GM18861 (cell line): ENCODE measurements at regions not wholly inside any gene's neighbourhood (a gene's known extent, or its start where the extent isn't known, plus 50 kb on each side); places are given as distances from the start of the nearest gene placed in this dataset.

ENCODE experiments used
- ATAC-seq: cut with Tn5 transposase; IDR thresholded peaks from one replicate; pipeline ENCODE4 v1.9.1; 2021; ENCODE audit not compliant: unreplicated experiment

DNA sequence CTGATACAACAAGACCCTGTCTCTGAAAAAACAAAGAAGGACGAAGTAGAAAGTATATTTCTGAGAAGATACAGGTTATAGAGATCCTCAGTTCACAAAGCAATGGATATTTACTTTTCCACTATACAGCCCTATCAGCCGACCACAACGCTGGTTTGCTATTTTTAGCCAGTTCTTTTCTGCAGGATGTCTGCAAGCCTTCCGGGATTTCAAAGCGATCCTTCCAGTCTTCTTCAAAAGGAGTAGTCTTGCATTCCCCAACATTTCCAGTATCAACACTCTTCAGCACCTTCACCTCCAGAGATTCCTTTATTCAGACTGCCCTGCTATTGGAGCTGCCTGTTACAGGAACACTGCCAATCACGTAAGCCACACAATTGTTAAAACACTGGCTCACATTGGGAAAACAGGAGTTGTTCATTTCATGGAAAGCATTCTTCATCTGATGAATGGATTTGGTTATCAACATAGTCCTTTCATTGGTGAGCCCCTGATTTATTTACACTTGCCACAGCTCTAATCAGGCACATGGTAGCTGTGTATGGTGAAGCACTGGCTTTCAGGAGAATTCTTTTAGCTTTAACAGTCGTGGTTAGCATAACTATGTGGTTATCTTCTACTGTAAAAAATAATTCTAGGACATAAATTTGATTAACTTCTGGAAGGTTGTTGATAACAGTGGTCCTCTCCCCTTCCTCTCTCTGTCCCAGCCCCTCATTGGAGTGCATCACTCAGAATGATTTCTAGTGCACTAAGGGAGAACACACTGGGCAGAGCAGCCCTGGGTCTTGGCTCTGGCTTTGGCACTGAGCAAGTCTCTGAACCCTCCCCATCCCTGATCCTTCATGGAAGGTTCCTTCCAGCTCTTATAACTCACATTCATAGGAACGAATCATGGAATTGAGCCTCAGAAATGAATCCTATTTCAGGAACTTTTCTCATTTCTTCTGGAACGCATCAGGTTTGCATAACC is 109.9 kb upstream of the SORBS2 start:
- no peak for ATAC-seq

DNA sequence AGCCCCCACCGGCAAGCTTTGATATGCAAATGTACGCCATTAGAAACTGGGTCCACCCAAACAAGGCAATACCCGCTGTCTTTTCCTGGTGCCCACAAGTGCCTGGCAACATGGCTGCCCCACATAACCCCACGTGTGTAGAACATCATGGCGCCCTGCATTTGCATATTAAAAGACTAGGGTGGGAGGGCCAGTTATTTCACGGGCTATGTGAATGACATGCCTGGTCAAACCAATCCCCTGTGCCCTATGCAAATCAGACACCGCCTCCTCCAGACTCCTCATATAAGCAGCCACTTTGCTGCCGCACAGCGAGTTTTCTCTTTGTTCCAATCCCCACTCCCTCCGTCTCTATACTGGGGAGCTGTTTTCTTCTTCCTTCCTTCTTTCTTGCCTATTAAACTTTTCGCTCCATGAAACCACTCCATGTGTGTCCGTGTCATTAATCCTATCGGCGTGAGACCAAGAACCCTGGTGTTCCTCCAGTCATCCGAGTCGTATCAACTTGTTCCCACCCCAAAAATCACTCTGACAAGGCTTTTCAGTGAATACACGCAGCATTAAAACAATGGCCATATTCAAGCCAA is 112.6 kb upstream of the SORBS2 start:
- no peak for ATAC-seq

DNA sequence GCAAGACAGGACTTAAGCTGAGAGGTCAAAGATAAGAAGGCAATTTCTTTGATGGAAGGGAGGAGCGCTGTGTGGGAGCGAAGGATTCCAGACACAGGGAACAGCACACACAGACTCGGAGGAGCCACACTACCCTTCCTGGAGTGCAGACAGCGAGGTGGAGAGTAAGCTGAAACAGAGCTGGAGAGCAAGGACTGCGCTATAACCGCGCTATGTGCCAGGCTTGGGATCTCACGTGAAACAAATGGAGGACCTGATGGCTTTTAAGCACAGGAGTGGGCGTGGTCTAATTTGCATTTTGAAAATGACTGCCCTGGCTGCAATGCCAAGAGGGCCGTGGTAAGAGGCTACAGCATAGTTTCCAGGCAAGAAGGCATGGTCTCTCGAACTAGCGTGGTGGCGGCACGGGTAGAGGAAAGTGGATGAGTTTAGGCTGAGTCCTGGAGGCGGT is 113.9 kb upstream of the SORBS2 start:
- ATAC-seq: no peak

DNA sequence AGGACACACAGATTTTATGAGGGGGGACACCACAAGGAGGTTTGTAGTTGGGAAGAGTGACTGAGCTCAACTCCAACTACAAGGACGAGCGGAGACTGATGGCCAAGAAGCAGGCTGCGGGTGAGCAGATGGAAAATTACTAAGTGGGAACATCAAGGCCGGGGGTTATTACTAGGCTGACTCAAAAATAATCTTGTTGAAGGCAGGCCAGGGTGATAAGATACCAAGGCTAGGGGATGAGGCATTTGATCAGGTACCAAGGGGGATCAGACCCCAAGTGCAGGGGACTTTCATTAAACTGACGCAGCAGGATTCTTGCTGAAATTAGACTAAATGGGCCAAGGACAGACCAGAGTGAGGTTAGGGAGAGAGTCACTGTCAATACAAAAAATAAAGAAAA is 119.4 kb upstream of the SORBS2 start:
- ATAC-seq: no peak

DNA sequence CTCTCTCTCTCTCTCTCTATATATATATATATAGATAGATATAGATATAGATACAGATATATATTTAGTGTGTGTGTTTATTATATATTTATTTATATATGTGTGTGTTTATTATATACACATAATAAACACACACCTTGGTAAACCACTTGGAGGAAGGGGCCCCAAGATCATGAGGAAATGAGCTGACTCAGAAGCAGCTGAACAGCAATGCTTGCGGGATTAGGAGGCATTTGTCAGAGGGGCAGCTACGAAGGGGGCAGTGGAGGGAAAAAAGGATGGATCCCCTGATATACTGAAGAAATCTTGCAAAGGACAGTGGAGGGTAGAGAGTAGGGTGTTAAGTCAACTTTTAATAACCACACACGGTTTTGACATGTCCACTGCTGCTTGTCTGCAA is 120.0 kb upstream of the SORBS2 start:
- ATAC-seq: no peak

DNA sequence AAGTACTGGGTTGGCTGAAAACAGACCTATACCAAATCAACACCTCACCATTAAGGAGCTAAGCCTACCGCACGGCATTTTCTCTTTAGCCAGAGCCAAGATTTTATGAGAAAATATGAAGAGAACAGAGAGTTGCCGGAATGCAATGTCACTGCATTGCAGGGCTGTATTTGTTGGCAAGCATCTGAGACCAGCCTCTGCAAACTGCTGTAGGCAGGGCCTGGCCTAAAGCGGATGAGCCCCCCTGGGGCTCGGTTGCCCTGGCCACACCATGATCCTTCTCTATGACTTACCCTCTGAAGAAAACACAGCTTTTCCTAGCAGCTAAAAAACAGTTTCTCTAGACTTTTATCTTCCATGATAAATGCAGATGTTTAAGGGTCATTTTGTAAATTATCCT is 120.5 kb upstream of the SORBS2 start:
- no peak for ATAC-seq

DNA sequence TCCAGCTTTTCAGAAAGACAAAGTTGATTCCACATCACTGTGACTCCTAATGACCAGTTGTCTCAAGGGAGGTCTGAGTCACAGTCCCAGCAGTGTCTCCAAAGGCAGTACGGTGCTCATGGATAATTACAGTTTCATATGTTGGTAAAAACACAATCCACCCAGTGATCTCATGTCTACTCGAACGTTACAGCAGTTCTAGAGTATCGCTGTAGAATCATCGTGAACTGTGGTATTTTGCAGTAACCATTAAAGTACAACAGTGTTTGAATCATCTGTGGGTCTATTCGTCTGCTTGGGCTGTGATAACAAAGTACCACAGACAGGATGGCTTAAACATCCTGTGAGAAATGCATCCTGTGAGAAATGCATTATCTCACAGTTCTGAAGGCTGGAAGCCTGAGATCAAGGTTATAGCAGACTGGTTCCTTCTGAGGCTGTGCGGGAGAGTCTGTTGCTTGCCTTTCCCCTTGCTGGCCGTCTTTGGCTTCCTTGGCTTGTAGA is 121.1 kb upstream of the SORBS2 start:
- ATAC-seq: no peak

DNA sequence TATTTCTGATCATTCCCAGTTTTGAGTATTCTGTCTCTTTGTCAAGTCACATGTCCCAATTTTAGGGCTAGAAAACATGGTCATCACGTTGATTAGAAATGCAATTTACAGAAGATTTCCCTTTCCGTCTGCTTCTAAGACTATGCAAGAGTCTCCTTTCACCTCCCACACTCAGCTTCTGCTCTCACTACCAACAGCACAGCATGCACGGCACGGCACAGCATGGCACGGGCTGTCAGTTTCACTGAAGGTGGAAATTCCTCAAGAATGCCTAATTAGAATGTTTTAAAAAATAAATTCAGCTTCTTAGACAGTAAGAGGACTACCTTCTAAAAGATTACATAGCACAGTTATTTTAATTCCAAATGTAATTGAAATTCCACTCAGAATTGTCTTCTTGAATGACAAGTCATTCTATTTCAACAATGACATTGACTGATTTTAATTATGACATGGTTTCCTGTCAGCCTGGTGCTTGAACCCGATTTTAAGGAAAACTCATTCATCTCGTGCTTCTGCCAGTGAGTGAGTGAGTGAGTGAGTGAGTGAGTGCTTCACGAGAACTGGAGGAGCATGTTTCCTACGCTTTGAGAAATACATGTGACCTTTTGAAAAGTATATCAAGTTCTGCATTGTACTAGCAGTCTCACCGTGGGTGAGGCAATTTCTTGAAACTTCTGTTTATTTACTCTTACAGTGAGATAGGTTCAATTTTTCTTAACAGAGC is 124.8 kb upstream of the SORBS2 start:
- no peak for ATAC-seq

DNA sequence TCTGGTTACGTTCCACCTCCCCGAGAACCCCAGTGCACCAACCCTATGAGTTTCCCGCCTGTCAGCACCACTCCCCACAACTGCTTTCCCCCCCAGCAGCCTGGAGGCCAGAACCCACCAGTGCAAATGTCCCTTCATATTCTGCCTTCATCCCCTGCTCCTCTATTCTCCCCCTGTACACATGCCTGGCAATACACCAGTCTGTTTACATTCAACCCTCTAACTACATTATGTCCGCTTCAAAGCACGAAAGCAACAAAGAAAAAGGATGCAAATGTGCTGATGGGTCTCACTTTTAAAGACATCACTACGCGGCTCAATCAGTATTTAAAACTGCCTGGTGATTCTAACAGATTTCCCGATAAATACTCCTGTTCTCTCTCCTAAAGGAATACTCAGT is 126.7 kb upstream of the SORBS2 start:
- ATAC-seq: no peak

DNA sequence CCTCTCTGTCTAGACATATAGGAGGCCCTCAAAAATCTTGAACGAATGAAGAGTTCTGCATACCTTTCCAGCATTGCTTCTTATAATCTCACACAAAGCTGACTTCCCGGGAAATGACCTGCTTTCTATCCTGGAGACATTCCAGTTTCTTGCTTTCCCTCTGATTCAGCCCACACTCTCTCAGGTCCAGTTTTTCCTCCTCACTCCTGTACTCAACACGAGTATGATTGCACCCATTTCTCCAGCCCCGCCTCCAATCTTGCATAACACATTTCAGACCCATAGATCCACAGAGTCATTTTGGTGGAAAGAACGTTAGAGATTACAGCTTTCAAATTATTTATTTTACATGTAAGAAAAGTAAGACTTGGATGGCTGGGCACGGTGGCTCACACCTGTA is 127.5 kb upstream of the TLR3 start:
- ATAC-seq: no peak

DNA sequence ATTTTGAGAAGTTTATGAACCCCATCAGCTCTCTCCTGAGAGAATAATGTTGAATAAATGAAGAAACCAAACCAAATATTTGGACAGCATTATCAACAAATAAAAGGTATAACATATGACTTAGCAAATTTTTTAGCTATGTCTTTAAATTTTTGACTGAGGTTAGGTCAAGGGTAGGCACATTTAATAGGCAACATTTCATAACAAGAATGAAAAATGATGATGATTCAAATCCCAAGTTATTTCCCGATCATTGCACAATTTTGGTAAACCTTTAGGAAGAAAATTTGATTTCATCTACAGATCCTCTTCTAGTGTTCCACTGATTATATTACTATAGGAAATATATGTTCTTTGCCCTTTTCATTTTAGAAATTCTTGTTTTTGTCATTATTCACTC is 123.7 kb upstream of the TLR3 start:
- no peak for ATAC-seq

DNA sequence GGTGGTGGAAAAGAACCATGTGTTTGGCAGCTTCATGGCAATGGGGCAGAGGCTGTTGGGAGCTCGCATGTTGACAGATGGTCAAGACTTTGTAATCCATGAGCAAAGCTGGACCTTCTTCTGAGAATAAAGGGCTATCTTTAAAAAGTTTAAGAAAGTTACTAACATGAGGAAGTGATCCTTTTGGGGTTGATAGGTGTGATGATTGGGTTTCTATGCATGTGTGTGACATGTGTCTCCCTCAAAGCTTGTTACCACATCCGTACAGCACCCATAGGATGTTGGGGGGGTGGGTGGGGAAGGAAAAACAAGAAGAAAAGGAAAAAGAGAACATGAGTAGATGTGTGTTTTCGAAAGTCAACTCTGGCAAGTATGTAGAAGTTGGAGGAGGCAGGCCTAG is 123.0 kb upstream of the TLR3 start:
- no peak for ATAC-seq

DNA sequence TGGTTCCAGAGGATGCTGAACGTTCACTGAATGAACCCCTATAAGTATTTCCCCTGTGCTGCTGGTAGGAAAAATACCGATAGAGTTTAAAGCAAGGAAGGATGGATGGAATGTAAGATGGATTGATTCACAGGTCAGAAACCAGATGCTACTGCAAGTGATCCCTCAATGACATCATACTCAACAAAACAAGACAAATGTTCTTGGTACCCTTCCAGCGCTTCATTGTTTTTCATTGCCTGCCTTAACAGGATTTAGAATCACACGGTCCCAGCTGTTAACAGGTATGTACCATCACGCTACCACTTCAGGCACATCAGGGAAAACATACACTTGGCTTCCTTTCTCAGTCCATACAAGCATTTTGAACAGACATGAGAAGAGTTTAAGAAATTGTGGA is 118.1 kb upstream of the TLR3 start:
- ATAC-seq: no peak

DNA sequence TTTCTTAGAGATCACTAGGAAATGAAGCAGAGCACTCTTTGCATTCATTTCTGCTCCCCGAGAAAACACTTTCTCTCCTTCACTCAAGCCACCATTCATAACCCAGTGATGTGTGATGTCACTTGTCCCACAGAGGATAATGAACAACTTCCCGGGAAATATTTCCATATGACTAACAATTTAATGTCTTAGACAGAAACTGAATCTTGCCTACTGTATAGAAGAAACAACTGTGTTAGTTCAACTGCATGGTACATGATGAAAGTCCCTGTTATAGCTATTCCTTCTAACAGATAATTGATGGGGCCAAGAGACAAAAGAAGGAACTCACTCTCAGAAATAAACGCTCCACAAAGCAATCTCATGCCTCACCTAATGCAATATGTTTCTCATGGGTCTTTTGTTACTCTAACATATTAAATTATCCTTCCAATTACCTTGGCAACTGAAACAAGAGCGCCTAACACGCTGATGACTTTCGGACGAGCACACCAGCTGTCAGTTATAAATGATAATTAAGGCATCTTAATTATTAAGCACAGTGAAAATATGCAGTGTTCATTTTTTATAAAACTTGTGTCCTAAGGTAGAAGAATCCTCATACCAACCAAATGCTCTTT is 113.7 kb upstream of the TLR3 start:
- ATAC-seq: no peak

DNA sequence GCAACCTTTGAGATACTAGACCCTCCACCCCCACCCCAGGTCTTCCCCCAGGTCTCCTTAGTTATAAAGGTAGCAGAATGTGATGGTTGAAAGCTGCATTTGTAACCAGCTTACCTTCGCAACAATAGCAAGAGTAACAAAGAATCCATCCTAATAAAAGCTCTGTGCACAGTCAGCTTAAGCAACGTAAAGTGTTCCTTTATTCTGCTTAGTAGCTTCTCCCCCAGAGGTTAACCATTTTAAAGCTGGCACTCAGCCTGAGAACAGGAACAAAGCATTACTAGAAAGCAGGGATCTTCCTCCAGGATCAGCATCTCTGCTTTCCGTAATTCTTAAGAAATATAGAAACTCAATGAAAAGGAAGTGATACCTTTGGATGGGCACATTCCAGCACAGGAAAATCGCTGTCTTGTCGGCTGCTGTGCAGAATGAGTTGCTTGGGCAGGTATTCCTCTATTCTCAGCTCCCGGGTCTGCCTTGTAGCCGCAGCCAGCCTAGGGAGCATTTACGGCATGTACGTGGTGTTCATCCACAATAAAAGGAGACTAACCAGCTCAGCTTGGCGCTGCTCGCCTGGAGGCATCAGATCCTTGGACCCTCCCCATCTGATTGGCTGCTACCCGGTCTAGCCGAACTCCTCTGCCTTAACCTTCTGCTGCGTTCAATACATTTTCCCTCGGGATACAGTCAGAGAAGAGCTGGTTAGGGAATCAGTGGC is 113.0 kb upstream of the TLR3 start:
- no peak for ATAC-seq

DNA sequence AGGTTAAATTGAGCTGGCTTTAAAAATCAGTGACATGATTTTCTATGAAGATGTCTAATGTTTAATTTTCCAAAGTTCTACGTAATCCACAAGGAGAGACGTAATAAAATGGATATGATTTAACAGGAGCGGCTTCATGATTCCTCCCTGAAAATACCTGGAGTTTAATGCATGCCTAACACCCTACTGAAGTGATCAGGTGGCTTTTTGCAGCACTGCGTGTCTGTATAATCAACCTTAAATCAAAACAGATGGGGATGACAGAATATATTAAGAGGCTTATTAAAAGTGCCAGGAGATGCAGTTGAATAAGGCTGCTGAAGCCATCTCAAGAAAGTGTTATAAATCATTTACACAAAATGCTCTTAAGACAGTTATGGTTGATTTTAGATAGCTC is 112.4 kb upstream of the TLR3 start:
- ATAC-seq: no peak

DNA sequence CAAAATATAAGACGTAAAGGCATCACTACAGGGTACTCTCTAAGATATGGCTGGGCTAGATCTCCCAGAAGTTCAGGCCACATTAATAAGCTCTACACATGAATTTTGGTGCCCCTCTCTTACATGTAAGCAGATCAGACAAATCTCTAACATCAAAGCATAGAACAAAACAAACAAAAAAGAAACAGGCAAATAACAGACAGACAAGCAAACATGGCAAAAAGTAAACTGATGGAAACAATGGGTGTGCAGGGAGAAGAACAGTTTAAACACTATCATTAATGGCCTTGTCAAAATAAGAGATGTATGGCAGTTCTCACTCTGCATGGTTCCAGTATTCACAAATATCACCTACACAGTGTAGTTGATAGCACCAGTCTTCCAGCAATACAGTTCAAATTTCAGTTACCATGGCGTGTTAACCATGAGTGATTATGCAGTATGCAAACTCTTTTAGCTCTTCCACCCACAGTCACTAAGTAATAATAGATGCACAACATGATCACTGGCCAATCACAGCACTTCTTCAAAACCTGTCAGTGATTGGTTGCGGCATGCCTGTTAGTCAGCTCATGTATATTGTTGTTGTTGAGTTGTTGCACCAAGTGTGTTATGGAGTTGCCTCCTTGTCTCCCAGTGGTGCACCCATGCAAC is 110.7 kb upstream of the TLR3 start:
- ATAC-seq: no peak

DNA sequence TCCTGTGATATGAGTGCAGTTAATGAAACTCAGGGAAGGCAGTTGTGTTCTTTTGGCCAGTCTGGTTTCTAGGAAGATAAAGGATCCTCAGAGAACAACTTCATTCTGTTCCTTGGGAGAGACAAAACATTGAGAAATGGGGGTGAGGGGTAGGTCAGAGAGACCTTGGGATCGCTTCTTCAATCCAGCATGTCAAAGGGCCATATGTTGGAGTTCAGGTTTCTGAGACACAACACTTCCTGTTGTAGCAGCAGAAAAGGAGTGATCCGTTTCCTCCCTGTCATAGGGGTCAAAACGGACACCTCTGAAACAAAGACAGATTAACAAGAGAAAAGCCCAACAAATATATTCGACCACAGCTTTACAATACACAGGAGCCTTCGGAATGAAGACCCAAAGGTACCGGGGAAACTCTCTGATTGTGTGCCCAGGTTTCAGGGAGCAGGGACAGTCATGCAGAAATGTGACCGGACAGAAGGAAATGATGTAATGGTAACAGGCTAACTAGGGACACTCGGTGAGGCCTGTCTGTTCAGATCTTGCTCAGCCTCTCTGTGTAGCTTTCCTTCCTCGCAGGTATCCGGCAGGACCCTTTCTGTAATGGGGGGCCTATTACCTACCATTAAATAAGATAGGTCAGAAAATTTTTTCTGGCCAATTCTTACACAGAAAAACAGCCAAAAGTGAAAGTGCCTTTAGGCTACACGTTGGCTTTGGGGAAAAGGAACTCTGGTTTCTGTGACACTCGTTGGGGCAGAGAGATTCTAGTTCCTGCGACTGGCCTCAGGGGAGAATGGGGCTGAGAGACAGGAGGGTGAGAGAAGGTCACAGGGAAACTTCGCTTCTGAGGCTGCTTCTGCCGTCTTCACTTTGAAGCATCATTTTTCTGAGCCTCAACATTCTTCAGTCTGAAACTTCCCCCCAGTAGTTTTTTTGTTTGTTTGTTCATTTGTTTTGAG is 103.3 kb upstream of the TLR3 start:
- ATAC-seq: peak; percentile 85

DNA sequence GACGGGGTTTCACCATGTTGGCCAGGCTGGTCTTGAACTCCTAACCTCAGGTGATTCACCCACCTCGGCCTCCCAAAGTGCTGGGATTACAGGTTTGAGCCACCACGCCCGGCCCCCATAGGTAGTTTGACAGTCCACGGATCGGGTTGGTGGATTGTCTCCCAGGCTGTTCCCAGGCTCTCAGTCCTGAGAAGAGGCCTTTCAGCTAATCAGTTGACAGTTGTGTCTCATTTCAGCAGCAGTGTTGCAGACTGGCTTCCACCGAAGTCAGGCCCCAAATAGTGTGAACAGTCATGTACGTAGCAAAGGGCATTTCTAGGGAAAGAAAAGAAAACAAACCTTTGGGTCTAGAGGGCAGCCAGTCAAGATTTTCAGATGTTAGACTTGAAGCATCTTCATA is 102.4 kb upstream of the TLR3 start:
- no peak for ATAC-seq
